ENCODE measurements at regions not wholly inside any gene's neighbourhood (a gene's known extent, or its start where the extent isn't known, plus 50 kb on each side); places are given as distances from the start of the nearest gene placed in this dataset.

DNA sequence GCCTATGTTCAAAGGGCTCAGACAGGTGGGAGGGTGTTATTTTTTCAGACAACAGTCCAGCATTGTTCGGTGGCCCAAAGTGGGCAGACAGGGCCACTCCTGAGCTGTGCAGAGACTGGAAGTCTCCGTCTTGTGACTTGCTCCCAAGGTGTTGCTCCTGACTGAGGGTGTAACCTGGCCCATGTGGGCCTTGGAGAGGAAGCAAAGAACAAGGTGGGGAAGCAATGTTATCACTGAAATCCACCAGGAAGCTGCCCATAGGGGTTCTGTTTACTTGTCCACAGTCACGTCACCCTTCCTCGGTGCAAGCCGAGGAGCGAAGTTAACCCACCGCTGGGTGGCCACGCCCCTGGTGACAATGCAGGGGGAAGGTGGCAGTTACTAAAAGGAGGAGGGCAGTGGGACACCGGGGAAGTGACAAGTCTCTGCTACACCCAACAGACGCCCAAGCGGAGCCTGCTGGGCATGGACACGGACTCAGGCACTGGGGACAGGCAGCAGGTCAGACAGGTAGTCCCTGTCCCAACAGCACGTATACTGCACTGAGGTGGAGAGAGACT is 311.6 kb upstream of the MKI67 start:
- TF ChIP-seq, protein P1, sequence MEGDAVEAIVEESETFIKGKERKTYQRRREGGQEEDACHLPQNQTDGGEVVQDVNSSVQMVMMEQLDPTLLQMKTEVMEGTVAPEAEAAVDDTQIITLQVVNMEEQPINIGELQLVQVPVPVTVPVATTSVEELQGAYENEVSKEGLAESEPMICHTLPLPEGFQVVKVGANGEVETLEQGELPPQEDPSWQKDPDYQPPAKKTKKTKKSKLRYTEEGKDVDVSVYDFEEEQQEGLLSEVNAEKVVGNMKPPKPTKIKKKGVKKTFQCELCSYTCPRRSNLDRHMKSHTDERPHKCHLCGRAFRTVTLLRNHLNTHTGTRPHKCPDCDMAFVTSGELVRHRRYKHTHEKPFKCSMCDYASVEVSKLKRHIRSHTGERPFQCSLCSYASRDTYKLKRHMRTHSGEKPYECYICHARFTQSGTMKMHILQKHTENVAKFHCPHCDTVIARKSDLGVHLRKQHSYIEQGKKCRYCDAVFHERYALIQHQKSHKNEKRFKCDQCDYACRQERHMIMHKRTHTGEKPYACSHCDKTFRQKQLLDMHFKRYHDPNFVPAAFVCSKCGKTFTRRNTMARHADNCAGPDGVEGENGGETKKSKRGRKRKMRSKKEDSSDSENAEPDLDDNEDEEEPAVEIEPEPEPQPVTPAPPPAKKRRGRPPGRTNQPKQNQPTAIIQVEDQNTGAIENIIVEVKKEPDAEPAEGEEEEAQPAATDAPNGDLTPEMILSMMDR (conservative IDR thresholded peaks at IDR 0.05; ENCODE audit: low read depth, low read length) = no peak
- no peak for TF ChIP-seq EZH2 (IDR thresholded peaks at IDR 0.05; ENCODE audit: low read length, unreplicated experiment)
- no peak for TF ChIP-seq EZH2phosphoT487 (IDR thresholded peaks at IDR 0.05; ENCODE audit: borderline replicate concordance, low read length)

Data from PC-3 (cell line).